NK-92 treated with Interleukin-12 subunit alpha and Interleukin-12 subunit beta, amount 100 ng/mL, for 24 hours (cell line): ENCODE measurements at regions not wholly inside any gene's neighbourhood (a gene's known extent, or its start where the extent isn't known, plus 50 kb on each side); places are given as distances from the start of the nearest gene placed in this dataset.
"Not testable (repeated sequence)": the region's sequence is repeated elsewhere in the genome, so short reads cannot be mapped to it uniquely, and the experiment has no call there.

Experiments used
- DNase-seq: peaks from one replicate; lab custom pipeline; 2025; lab: John Stamatoyannopoulos, UW

DNA sequence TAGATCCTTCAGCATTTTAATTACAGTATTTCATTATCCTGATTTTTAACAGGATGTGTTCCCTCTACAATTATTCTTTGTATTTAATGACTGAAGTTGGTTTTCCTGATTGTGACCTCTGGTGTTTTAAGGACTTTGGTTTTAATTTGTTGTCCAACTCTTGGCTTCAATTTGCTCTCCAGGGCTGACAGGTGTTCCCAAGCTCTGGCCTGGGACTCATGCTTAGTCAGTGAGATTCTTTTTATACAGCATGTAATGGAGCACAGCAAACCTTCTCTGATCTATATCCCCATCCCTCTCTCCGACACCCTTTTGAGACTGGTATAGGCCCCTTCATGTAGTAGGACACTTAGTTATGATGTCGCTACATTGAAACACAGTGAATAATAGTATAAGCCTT is 896.3 kb downstream of the TSN start:
- DNase-seq = no peak

DNA sequence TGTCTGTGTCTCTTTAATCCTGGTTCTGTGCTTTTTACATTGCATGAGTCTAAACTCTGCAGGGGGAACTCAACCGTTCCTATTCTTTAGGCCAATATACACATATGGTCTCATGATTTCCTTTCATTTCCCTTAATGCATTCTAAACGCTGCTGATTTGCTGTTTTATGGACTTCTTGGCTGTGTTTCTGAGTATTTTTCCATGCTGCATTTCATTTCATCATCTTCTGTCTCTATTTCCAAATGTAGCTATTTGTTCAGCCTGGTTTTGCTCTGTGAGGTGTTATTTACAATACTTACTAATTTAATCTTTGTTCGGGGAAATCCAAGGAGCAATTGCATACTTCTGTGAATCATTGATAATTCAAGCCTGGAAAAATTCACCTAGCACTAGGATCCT is 897.2 kb downstream of the TSN start:
- DNase-seq = no peak

GRCh38 chr2:122656403-122656802 is 901.0 kb downstream of the TSN start:
- DNase-seq = no peak

- DNase-seq = no peak
These were observed 905.6 kb downstream of the TSN start for GRCh38 chr2:122660786-122661634.

GRCh38 chr2:122663620-122664019 is 908.2 kb downstream of the TSN start:
- DNase-seq = no peak

GRCh38 chr2:122669627-122670026 is 914.2 kb downstream of the TSN start:
- no peak for DNase-seq

- no peak for DNase-seq
These were observed 915.4 kb downstream of the TSN start for GRCh38 chr2:122670897-122671296.

DNA sequence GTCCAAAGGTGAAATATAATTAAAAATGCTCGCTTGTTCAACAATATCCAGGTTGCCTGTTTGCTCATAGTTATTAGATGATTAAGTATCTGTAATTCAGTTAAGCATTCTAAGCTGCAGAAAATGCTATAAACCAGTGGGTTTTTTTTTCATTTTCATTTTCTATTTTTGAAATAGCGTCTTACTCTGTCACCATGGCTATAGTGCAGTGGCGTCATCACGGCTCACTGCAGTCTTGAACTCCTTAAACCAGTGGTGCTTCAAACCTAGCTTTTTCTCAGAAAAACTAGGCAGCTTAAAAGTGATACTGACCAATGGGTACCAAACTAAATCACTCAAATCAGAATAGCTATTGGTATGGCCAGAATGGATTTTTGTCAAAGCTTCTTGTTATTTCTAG is 925.2 kb downstream of the TSN start:
- DNase-seq = no peak

DNA sequence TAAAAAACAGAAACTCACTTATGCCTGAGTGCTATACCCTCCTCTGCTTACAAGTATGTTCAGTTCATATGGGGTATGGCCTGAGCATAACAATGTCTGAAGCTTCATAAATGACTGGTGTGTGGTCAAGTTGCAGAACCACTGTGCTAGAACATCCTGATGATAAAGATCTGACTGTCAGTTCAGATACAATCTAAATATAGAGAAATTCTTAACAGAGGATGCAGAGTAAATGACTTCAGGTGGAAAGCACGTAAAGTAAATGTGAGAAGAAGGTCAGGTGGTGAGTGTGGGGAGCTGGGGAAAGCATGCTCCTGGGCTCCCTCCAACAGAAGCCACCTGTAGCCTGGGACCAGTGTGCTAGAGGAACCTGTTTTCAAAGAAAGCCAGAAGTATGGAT is 926.2 kb downstream of the TSN start:
- DNase-seq = no peak

DNA sequence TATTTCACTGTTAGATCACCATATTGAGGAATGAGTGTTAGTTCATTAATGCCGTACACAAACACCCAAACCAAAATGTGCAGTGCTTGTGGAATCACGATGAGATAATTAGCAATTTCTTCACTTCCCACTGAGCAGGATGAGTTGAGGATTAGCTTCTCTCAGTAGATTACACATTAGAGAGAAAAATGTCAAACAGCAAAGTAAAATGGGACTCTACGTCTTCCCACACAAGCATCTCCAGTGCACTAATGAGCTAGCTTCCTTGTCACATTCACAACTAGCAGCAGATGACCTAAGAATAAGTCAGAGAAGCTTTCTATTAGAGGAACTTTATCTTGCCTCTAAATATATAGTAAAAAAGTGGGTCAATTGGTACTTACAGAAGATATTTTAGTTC is 926.9 kb downstream of the TSN start:
- no peak for DNase-seq

- DNase-seq = no peak
These were observed 927.6 kb downstream of the TSN start for GRCh38 chr2:122683018-122683417.

GRCh38 chr2:122692400-122693083 is 937.1 kb downstream of the TSN start:
- DNase-seq = no peak

DNA sequence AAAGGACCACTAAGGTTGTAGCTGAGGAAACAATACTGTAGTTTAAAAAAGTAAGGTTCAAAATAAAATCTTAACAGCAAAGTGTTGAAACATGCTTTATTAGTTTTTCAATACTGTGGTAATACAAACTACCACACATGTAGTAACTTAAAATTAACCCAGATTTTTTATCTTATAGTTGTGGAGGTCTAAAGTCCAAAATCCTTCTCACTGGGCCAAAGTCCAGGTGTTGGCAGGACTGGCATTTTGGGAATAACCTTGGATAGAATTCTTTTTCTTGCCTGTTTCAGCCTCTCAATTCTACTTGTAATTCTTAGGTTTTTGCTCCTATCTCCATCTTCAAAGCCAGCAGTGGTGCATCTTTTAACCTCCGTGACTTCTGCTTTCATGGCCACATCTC is 942.0 kb downstream of the TSN start:
- DNase-seq = no peak

DNA sequence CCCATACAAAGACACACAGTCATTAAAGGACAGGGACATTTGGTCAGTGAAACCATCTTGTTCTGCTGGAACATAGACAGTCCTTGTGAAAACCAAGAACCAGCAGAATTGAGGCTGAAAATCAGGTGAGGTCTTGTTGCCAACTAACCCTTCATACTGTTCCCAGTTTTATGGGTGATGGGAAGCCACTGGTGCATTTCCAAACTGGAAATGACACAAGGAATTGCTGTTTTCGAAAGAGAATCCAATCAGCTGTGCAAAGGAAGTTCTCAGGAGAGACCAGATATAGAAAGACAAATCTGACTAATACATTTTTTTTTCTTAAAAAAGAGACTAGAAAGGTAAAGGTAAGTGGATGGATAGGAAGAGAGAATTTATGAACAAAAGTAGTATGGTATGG is 948.2 kb downstream of the TSN start:
- no peak for DNase-seq

- DNase-seq = no peak
These were observed 948.7 kb downstream of the TSN start for GRCh38 chr2:122704109-122704563.

- no peak for DNase-seq
These were observed 950.3 kb downstream of the TSN start for GRCh38 chr2:122705746-122706145.

DNA sequence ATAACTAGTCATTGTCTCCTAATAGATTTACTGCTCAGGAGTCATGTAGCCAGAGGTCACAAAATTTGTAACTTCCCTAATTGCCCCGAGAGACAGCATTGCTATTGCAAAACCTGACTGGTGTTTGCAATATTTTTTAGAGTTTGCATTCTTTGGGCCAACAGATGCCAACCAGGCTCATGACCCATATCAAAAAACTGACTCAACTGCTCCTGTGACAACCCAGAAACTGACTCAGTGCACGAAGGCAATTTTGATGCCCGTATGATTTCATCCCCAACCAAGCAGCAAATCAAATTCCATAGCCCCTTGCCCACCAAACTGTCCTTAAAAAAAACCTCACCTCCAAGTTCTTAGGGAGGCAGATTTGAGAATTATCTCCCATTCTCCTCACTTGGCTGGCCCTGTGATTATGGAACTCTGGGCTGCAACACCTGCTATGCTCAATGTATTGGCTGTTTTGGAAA is 951.3 kb downstream of the TSN start:
- DNase-seq = no peak

DNA sequence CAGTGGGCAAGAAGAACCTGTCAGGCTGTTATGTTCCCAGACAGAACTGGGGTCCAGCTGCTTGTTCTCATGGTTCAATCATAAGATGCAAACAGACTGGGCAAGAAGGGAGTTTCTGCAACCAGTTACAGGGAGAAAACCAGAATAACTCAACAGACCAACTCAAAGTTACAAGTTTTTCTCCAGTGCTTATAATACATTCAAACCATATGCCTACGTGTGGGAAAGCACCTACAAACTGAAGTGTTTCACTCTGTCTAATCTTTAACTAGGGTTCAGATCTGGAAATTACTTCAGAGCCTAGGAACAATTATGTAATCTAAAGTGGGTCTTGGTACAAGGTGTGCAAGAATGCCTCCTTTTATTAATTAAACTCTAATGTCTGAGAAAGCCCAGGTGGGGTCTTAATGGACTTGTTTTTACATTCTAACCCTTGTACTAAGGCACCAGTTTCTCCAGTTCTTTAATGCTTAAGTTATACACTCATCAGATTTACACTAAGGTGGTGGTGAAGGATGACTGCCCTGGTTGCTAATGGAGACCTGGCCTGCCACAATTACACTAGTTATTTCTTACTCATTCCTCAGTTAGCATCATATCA is 951.9 kb downstream of the TSN start:
- DNase-seq = no peak

DNA sequence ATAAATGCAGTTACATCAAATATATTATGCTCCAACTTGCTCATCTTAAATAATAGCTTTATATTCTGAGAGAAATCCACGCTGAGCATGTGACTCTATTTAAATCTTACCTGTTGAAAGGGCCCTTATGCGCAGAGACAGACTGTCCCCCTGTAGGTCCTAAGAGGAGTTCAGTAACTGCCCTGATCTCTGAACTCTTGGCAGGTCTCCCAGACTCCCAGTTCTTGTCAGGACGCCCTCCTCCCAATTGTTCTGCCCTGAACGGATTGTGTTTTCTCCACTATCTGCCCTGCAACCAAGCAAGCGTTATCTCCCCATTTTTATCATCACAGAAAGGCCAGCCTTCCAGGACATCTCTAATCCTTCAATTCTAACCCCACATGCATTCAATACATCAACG is 954.6 kb downstream of the TSN start:
- no peak for DNase-seq

- no peak for DNase-seq
These were observed 958.3 kb downstream of the TSN start for GRCh38 chr2:122713800-122714199.

DNA sequence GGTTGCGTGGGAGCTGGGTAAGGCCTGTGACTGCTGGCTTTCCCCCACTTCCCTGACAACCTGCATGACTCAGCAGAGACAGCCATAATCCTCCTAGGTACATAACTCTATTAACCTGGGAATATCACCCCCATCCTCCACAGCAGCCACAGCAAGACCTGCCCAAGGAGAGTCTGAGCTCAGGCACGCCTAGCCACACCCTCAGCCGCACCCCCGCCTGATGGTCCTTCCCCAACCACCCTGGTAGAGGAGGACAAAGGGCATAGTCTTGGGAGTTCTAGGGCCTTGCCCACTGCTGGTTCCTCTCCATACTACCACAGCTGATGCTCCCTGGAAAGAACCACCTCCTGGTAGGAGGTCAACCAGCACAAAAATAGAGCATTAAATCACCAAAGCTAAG is 965.4 kb downstream of the TSN start:
- DNase-seq = not testable (repeated sequence)

GRCh38 chr2:122734766-122735424 is 979.4 kb downstream of the TSN start:
- DNase-seq = no peak
